ENCODE measurements at regions not wholly inside any gene's neighbourhood (a gene's known extent, or its start where the extent isn't known, plus 50 kb on each side); places are given as distances from the start of the nearest gene placed in this dataset.

GRCh38 chr2:59935005-59935404, 618.4 kb downstream of the BCL11A start:
- Histone ChIP-seq H3K9me2 (replicated peaks; ENCODE audit: insufficient read depth, low read length) (no peaks in the 10 kb centered on the region), H3K4me2 (ENCODE audit: low read depth, low read length, poor library complexity, severe bottlenecking) (no peak overlapping the region), H3K27me3 (ENCODE audit: low read length) (no peaks in the 10 kb centered on the region), H4K20me1 (ENCODE audit: low read depth, low read length) (no peaks in the 10 kb centered on the region), H3K4me3 (ENCODE audit: insufficient read depth, low read length, poor library complexity, severe bottlenecking) (no peak overlapping the region), H3K9me3 (ENCODE audit: insufficient read depth, low read length) (no peaks in the 10 kb centered on the region), H3K27ac (ENCODE audit: low read depth, low read length) (no peak overlapping the region), H3K36me3 (ENCODE audit: low read length) (no peaks in the 10 kb centered on the region), H3F3A (ENCODE audit: insufficient read depth) (no peaks in the 10 kb centered on the region), H3K9ac (ENCODE audit: low read length) (no peak overlapping the region), H3K79me2 (ENCODE audit: insufficient read depth, low read length) (no peaks in the 10 kb centered on the region), H2AFZ (ENCODE audit: low read depth, low read length, severe bottlenecking) (no peak overlapping the region)
- TF ChIP-seq CTCF (IDR thresholded peaks at IDR 0.05; ENCODE audit: insufficient read depth, low read length, poor library complexity, severe bottlenecking): no peak
- TF ChIP-seq EZH2phosphoT487 (conservative IDR thresholded peaks at IDR 0.05; ENCODE audit: low read length): no peak

GRCh38 chr2:59933948-59934347, 619.5 kb downstream of the BCL11A start:
- H3K79me2 ChIP-seq (ENCODE audit: insufficient read depth, low read length): no peaks in the 10 kb centered on the region
- H3K27me3 ChIP-seq (ENCODE audit: low read length): no peaks in the 10 kb centered on the region
- H3K27ac ChIP-seq (ENCODE audit: low read depth, low read length): no peak overlapping the region
- no peaks in the 10 kb centered on the region for H3K9me3 ChIP-seq (ENCODE audit: insufficient read depth, low read length)
- TF ChIP-seq CTCF (IDR thresholded peaks at IDR 0.05; ENCODE audit: insufficient read depth, low read length, poor library complexity, severe bottlenecking) (no peak), EZH2phosphoT487 (conservative IDR thresholded peaks at IDR 0.05; ENCODE audit: low read length) (no peak)
- no peak overlapping the region for H3K4me3 ChIP-seq (ENCODE audit: insufficient read depth, low read length, poor library complexity, severe bottlenecking)
- no peaks in the 10 kb centered on the region for H4K20me1 ChIP-seq (ENCODE audit: low read depth, low read length)
- no peak overlapping the region for H3K9ac ChIP-seq (ENCODE audit: low read length)
- H2AFZ ChIP-seq (ENCODE audit: low read depth, low read length, severe bottlenecking): no peak overlapping the region
- H3F3A ChIP-seq (ENCODE audit: insufficient read depth): no peaks in the 10 kb centered on the region
- H3K4me2 ChIP-seq (ENCODE audit: low read depth, low read length, poor library complexity, severe bottlenecking): no peak overlapping the region
- H3K9me2 ChIP-seq (replicated peaks; ENCODE audit: insufficient read depth, low read length): no peaks in the 10 kb centered on the region
- H3K36me3 ChIP-seq (ENCODE audit: low read length): no peaks in the 10 kb centered on the region

- Histone ChIP-seq H3K27me3 (ENCODE audit: low read length) (no peaks in the 10 kb centered on the region), H3K79me2 (ENCODE audit: insufficient read depth, low read length) (no peaks in the 10 kb centered on the region), H2AFZ (ENCODE audit: low read depth, low read length, severe bottlenecking) (no peak overlapping the region), H3K27ac (ENCODE audit: low read depth, low read length) (no peak overlapping the region), H3K4me3 (ENCODE audit: insufficient read depth, low read length, poor library complexity, severe bottlenecking) (no peak overlapping the region), H4K20me1 (ENCODE audit: low read depth, low read length) (no peaks in the 10 kb centered on the region), H3K4me2 (ENCODE audit: low read depth, low read length, poor library complexity, severe bottlenecking) (no peak overlapping the region), H3K9ac (ENCODE audit: low read length) (no peak overlapping the region), H3K9me2 (replicated peaks; ENCODE audit: insufficient read depth, low read length) (no peaks in the 10 kb centered on the region), H3F3A (ENCODE audit: insufficient read depth) (no peaks in the 10 kb centered on the region), H3K36me3 (ENCODE audit: low read length) (no peaks in the 10 kb centered on the region), H3K9me3 (ENCODE audit: insufficient read depth, low read length) (no peaks in the 10 kb centered on the region)
- TF ChIP-seq CTCF (IDR thresholded peaks at IDR 0.05; ENCODE audit: insufficient read depth, low read length, poor library complexity, severe bottlenecking) (no peak), EZH2phosphoT487 (conservative IDR thresholded peaks at IDR 0.05; ENCODE audit: low read length) (no peak)
Observed at GRCh38 chr2:59932341-59932740, 621.1 kb downstream of the BCL11A start.
